ENCODE measurements at regions not wholly inside any gene's neighbourhood (a gene's known extent, or its start where the extent isn't known, plus 50 kb on each side); places are given as distances from the start of the nearest gene placed in this dataset.

- 91 to 93% (median 91%) methylated on average over 2 of the region's 2 CpGs for WGBS, 3 donors
- intact Hi-C loops (cut with DNase I): no loop called here
- Histone ChIP-seq H3K4me3 (no peak overlapping the region), H3K36me3 (no peaks in the 10 kb centered on the region), H3K27me3 (no peaks in the 10 kb centered on the region), H3K27ac (no peak overlapping the region), H3K9me3 (no peaks in the 10 kb centered on the region), H3K4me1 (ENCODE audit: insufficient read depth) (no peaks in the 10 kb centered on the region)
- TF ChIP-seq POLR2A (IDR thresholded peaks at IDR 0.05) (no peak), EP300 (IDR thresholded peaks at IDR 0.05) (no peak), CTCF (IDR thresholded peaks at IDR 0.05) (no peak)
- DNase-seq: no peak
Observed at GRCh38 chr22:49452362-49452946, 375.2 kb downstream of the BRD1 start.

GRCh38 chr22:49451070-49451840 lies 376.4 kb downstream of the BRD1 start:
- no peak for DNase-seq
- Histone ChIP-seq H3K9me3 (no peaks in the 10 kb centered on the region), H3K27ac (no peak overlapping the region), H3K4me3 (no peak overlapping the region), H3K4me1 (ENCODE audit: insufficient read depth) (no peaks in the 10 kb centered on the region), H3K27me3 (no peaks in the 10 kb centered on the region), H3K36me3 (no peaks in the 10 kb centered on the region)
- TF ChIP-seq POLR2A (IDR thresholded peaks at IDR 0.05): no peak
- TF ChIP-seq CTCF (IDR thresholded peaks at IDR 0.05): no peak
- no peak for TF ChIP-seq EP300 (IDR thresholded peaks at IDR 0.05)
- WGBS, 3 donors: 56 to 64% (median 61%) methylated on average over 17 of the region's 17 CpGs
- intact Hi-C loops (cut with DNase I): no loop called here

- TF ChIP-seq CTCF (IDR thresholded peaks at IDR 0.05) (no peak), EP300 (IDR thresholded peaks at IDR 0.05) (no peak), POLR2A (IDR thresholded peaks at IDR 0.05) (no peak)
- Histone ChIP-seq H3K27me3 (no peaks in the 10 kb centered on the region), H3K9me3 (no peaks in the 10 kb centered on the region), H3K4me3 (no peak overlapping the region), H3K4me1 (ENCODE audit: insufficient read depth) (no peaks in the 10 kb centered on the region), H3K27ac (no peak overlapping the region), H3K36me3 (no peaks in the 10 kb centered on the region)
- DNase-seq: no peak
- 2 to 5% (median 3%) methylated on average over 9 of the region's 9 CpGs for WGBS, 3 donors
- intact Hi-C loops (cut with DNase I): no loop called here
Observed at GRCh38 chr22:49450498-49450897, 377.2 kb downstream of the BRD1 start.

GRCh38 chr22:49449811-49450446 lies 377.7 kb downstream of the BRD1 start:
- no peak overlapping the region for H3K27ac ChIP-seq
- H3K4me1 ChIP-seq (ENCODE audit: insufficient read depth): no peaks in the 10 kb centered on the region
- no peak for TF ChIP-seq CTCF (IDR thresholded peaks at IDR 0.05)
- WGBS, 3 donors: 12 to 15% (median 14%) methylated on average over 37 to 38 of the region's 38 CpGs
- no peak for DNase-seq
- H3K27me3 ChIP-seq: no peaks in the 10 kb centered on the region
- intact Hi-C loops (cut with DNase I): no loop called here
- H3K4me3 ChIP-seq: no peak overlapping the region
- H3K36me3 ChIP-seq: no peaks in the 10 kb centered on the region
- no peaks in the 10 kb centered on the region for H3K9me3 ChIP-seq
